ENCODE measurements at regions not wholly inside any gene's neighbourhood (a gene's known extent, or its start where the extent isn't known, plus 50 kb on each side); places are given as distances from the start of the nearest gene placed in this dataset.
"Not testable (repeated sequence)": the region's sequence is repeated elsewhere in the genome, so short reads cannot be mapped to it uniquely, and the experiment has no call there.

- H3K36me3 Mint-ChIP-seq (ENCODE audit: low read depth): peaks cover 23% of the 10 kb centered on the region
- CTCF ChIA-PET: interaction anchor here (0.7 to 1.2 kb wide), 3 partner anchors 53 to 270 kb away, joined by 3 to 5 read pairs (median 4); no protein-coding TSS in a partner anchor
- no peak overlapping the region for H3K4me3 Mint-ChIP-seq
These were observed 159.9 kb downstream of the DUSP6 start for GRCh38 chr12:89192429-89192828.

GRCh38 chr12:89191597-89191996 is 160.7 kb downstream of the DUSP6 start:
- H3K4me1 Mint-ChIP-seq, H3K27ac Mint-ChIP-seq, POLR2A ChIA-PET, H3K27me3 Mint-ChIP-seq, DNase-seq, CTCF ChIA-PET, H3K4me3 Mint-ChIP-seq: not testable (repeated sequence)
- H3K36me3 Mint-ChIP-seq (ENCODE audit: low read depth): peaks cover 26% of the 10 kb centered on the region
- H3K9me3 Mint-ChIP-seq: peaks cover 24% of the 10 kb centered on the region

More at GRCh38 chr12:89192429-89192828, 159.9 kb downstream of the DUSP6 start:
- H3K9me3 Mint-ChIP-seq: peaks cover 27% of the 10 kb centered on the region
- no peak for DNase-seq
- no peak overlapping the region for H3K27ac Mint-ChIP-seq
- H3K27me3 Mint-ChIP-seq: no peaks in the 10 kb centered on the region
- POLR2A ChIA-PET: interaction anchor here (1.6 to 2.8 kb wide), 2 partner anchors 12 to 155 kb away, joined by 3 to 12 read pairs; no protein-coding TSS in a partner anchor
- no peaks in the 10 kb centered on the region for H3K4me1 Mint-ChIP-seq

GRCh38 chr12:89189448-89189847 is 162.9 kb downstream of the DUSP6 start:
- CTCF ChIA-PET: no interaction called here
- DNase-seq: no peak
- Mint-ChIP-seq H3K9me3 (peaks cover 29% of the 10 kb centered on the region), H3K27me3 (no peaks in the 10 kb centered on the region), H3K4me1 (peaks cover 2% of the 10 kb centered on the region), H3K27ac (no peak overlapping the region), H3K4me3 (no peak overlapping the region), H3K36me3 (ENCODE audit: low read depth) (peaks cover 35% of the 10 kb centered on the region)
- POLR2A ChIA-PET: no interaction called here

- Mint-ChIP-seq H3K4me3 (no peak overlapping the region), H3K9me3 (peaks cover 36% of the 10 kb centered on the region), H3K27ac (no peak overlapping the region), H3K27me3 (no peaks in the 10 kb centered on the region), H3K4me1 (peaks cover 10% of the 10 kb centered on the region), H3K36me3 (ENCODE audit: low read depth) (peaks cover 44% of the 10 kb centered on the region)
- ChIA-PET CTCF (interaction anchor here (0.7 kb wide), 1 partner anchor 187 kb away, joined by 4 read pairs; no protein-coding TSS in a partner anchor), POLR2A (no interaction called here)
- DNase-seq: no peak
These were observed 164.8 kb downstream of the DUSP6 start for GRCh38 chr12:89187507-89187906.

- H3K36me3 Mint-ChIP-seq (ENCODE audit: low read depth): peaks cover 41% of the 10 kb centered on the region
- no peak overlapping the region for H3K27ac Mint-ChIP-seq
- H3K27me3 Mint-ChIP-seq: no peaks in the 10 kb centered on the region
- no peak overlapping the region for H3K4me3 Mint-ChIP-seq
- ChIA-PET POLR2A (no interaction called here), CTCF (no interaction called here)
- no peak for DNase-seq
- H3K9me3 Mint-ChIP-seq: peaks cover 35% of the 10 kb centered on the region
- H3K4me1 Mint-ChIP-seq: peaks cover 24% of the 10 kb centered on the region
These were observed 166.4 kb downstream of the DUSP6 start for GRCh38 chr12:89185889-89186288.

- CTCF ChIA-PET: no interaction called here
- H3K9me3 Mint-ChIP-seq: peaks cover 33% of the 10 kb centered on the region
- H3K27me3 Mint-ChIP-seq: no peaks in the 10 kb centered on the region
- POLR2A ChIA-PET: no interaction called here
- H3K4me3 Mint-ChIP-seq: no peak overlapping the region
- peaks cover 42% of the 10 kb centered on the region for H3K36me3 Mint-ChIP-seq (ENCODE audit: low read depth)
- peaks cover 31% of the 10 kb centered on the region for H3K4me1 Mint-ChIP-seq
- DNase-seq: no peak
- no peak overlapping the region for H3K27ac Mint-ChIP-seq
These were observed 167.1 kb downstream of the DUSP6 start for GRCh38 chr12:89185181-89185580.

- no peak for DNase-seq
- Mint-ChIP-seq H3K27ac (no peak overlapping the region), H3K4me1 (peaks cover 40% of the 10 kb centered on the region), H3K9me3 (peaks cover 25% of the 10 kb centered on the region), H3K36me3 (ENCODE audit: low read depth) (peaks cover 38% of the 10 kb centered on the region), H3K4me3 (no peak overlapping the region), H3K27me3 (no peaks in the 10 kb centered on the region)
- ChIA-PET CTCF (no interaction called here), POLR2A (no interaction called here)
These were observed 168.3 kb downstream of the DUSP6 start for GRCh38 chr12:89183985-89184435.

- Mint-ChIP-seq H3K36me3 (ENCODE audit: low read depth) (peaks cover 37% of the 10 kb centered on the region), H3K9me3 (peaks cover 15% of the 10 kb centered on the region), H3K4me1 (peaks cover 53% of the 10 kb centered on the region), H3K27ac (peak overlapping the region; percentile 80), H3K4me3 (no peak overlapping the region), H3K27me3 (no peaks in the 10 kb centered on the region)
- ChIA-PET POLR2A (interaction anchor here (0.7 to 5.8 kb wide), 15 partner anchors 12 to 286 kb away, joined by 3 to 134 read pairs (median 6); partner anchors contain the start of gene DUSP6), CTCF (interaction anchor here (0.7 to 3.0 kb wide), 11 partner anchors 19 to 280 kb away, joined by 3 to 26 read pairs (median 4); partner anchors contain the start of gene DUSP6)
- no peak for DNase-seq
These were observed 170.9 kb downstream of the DUSP6 start for GRCh38 chr12:89181271-89181920.

GRCh38 chr12:89180496-89180895 is 171.8 kb downstream of the DUSP6 start:
- CTCF ChIA-PET: interaction anchor here (1.1 to 3.0 kb wide), 5 partner anchors 13 to 171 kb away, joined by 4 to 26 read pairs (median 8); partner anchors contain the start of gene DUSP6
- peaks cover 12% of the 10 kb centered on the region for H3K9me3 Mint-ChIP-seq
- peaks cover 34% of the 10 kb centered on the region for H3K36me3 Mint-ChIP-seq (ENCODE audit: low read depth)
- H3K27me3 Mint-ChIP-seq: no peaks in the 10 kb centered on the region
- no peak for DNase-seq
- no peak overlapping the region for H3K4me3 Mint-ChIP-seq
- peak overlapping the region; percentile 80 for H3K27ac Mint-ChIP-seq
- POLR2A ChIA-PET: interaction anchor here (0.6 to 5.8 kb wide), 10 partner anchors 13 to 169 kb away, joined by 3 to 134 read pairs (median 9); partner anchors contain the start of gene DUSP6
- peaks cover 50% of the 10 kb centered on the region for H3K4me1 Mint-ChIP-seq

- no peak for DNase-seq
- peaks cover 13% of the 10 kb centered on the region for H3K9me3 Mint-ChIP-seq
- ChIA-PET CTCF (interaction anchor here (0.9 to 3.0 kb wide), 6 partner anchors 13 to 172 kb away, joined by 3 to 26 read pairs (median 6); partner anchors contain the start of gene DUSP6), POLR2A (interaction anchor here (0.6 to 5.8 kb wide), 11 partner anchors 13 to 170 kb away, joined by 3 to 134 read pairs (median 6); partner anchors contain the start of gene DUSP6)
- peaks cover 34% of the 10 kb centered on the region for H3K36me3 Mint-ChIP-seq (ENCODE audit: low read depth)
- H3K4me1 Mint-ChIP-seq: peaks cover 50% of the 10 kb centered on the region
- peak overlapping the region; percentile 80 for H3K27ac Mint-ChIP-seq
- no peaks in the 10 kb centered on the region for H3K27me3 Mint-ChIP-seq
- no peak overlapping the region for H3K4me3 Mint-ChIP-seq
These were observed 172.3 kb downstream of the DUSP6 start for GRCh38 chr12:89179983-89180382.

GRCh38 chr12:89179245-89179644 is 173.1 kb downstream of the DUSP6 start:
- H3K36me3 Mint-ChIP-seq (ENCODE audit: low read depth): peaks cover 30% of the 10 kb centered on the region
- H3K27ac Mint-ChIP-seq: no peak overlapping the region
- CTCF ChIA-PET: interaction anchor here (0.9 to 3.0 kb wide), 3 partner anchors 14 to 173 kb away, joined by 3 to 12 read pairs (median 4); partner anchors contain the start of gene DUSP6
- peaks cover 14% of the 10 kb centered on the region for H3K9me3 Mint-ChIP-seq
- no peak for DNase-seq
- POLR2A ChIA-PET: interaction anchor here (2.2 to 5.8 kb wide), 5 partner anchors 14 to 171 kb away, joined by 6 to 134 read pairs (median 17); partner anchors contain the start of gene DUSP6
- H3K4me3 Mint-ChIP-seq: no peak overlapping the region
- no peaks in the 10 kb centered on the region for H3K27me3 Mint-ChIP-seq
- peaks cover 52% of the 10 kb centered on the region for H3K4me1 Mint-ChIP-seq

GRCh38 chr12:89177802-89178395 is 174.4 kb downstream of the DUSP6 start:
- no peak overlapping the region for H3K27ac Mint-ChIP-seq
- no peak for DNase-seq
- H3K4me3 Mint-ChIP-seq: no peak overlapping the region
- peaks cover 23% of the 10 kb centered on the region for H3K36me3 Mint-ChIP-seq (ENCODE audit: low read depth)
- H3K27me3 Mint-ChIP-seq: no peaks in the 10 kb centered on the region
- ChIA-PET CTCF (interaction anchor here (1.0 to 1.6 kb wide), 2 partner anchors 15 to 169 kb away, joined by 3 read pairs; no protein-coding TSS in a partner anchor), POLR2A (interaction anchor here (1.5 to 5.8 kb wide), 3 partner anchors 12 to 172 kb away, joined by 5 to 134 read pairs (median 5); partner anchors contain the start of gene DUSP6)
- H3K4me1 Mint-ChIP-seq: peaks cover 47% of the 10 kb centered on the region
- peaks cover 11% of the 10 kb centered on the region for H3K9me3 Mint-ChIP-seq

- CTCF ChIA-PET: interaction anchor here (1.6 kb wide), 1 partner anchor 17 kb away, joined by 3 read pairs; no protein-coding TSS in a partner anchor
- no peaks in the 10 kb centered on the region for H3K27me3 Mint-ChIP-seq
- peaks cover 14% of the 10 kb centered on the region for H3K9me3 Mint-ChIP-seq
- DNase-seq: no peak
- POLR2A ChIA-PET: interaction anchor here (0.8 to 1.9 kb wide), 4 partner anchors 11 to 178 kb away, joined by 3 to 5 read pairs (median 4); no protein-coding TSS in a partner anchor
- H3K4me3 Mint-ChIP-seq: no peak overlapping the region
- H3K4me1 Mint-ChIP-seq: peaks cover 43% of the 10 kb centered on the region
- no peak overlapping the region for H3K27ac Mint-ChIP-seq
- H3K36me3 Mint-ChIP-seq (ENCODE audit: low read depth): peaks cover 28% of the 10 kb centered on the region
These were observed 175.6 kb downstream of the DUSP6 start for GRCh38 chr12:89176676-89177075.

Measured in activated CD4-positive, alpha-beta memory T cell treated with anti-CD3 and anti-CD28 coated beads, Interleukin-2, amount 10 ng/mL, durations not matched to agents 7 days and 5 days (primary cell).